ENCODE measurements at regions not wholly inside any gene's neighbourhood (a gene's known extent, or its start where the extent isn't known, plus 50 kb on each side); places are given as distances from the start of the nearest gene placed in this dataset.

- Histone ChIP-seq H3K27me3 (ENCODE audit: control insufficient read depth, insufficient read depth) (no peaks in the 10 kb centered on the region), H3K27ac (ENCODE audit: low read length) (no peak overlapping the region), H3K4me1 (ENCODE audit: control insufficient read depth, insufficient read depth, low read length) (no peaks in the 10 kb centered on the region), H3K9me3 (ENCODE audit: control insufficient read depth, low read length) (no peaks in the 10 kb centered on the region), H3K4me3 (ENCODE audit: low read length) (no peak overlapping the region)
- 69% methylated on average over 2 of the region's 2 CpGs for WGBS
- ATAC-seq (no peak), DNase-seq (no peak)
- intact Hi-C loops (cut with DNase I) = no loop called here
Observed at GRCh38 chr3:22156868-22157267, 405.9 kb upstream of the ZNF385D start.

- ATAC-seq = no peak
- no peak for DNase-seq
Observed at GRCh38 chr3:22157848-22158247, 406.8 kb upstream of the ZNF385D start.

GRCh38 chr3:22159004-22159695, 408.1 kb upstream of the ZNF385D start:
- H3K4me1 ChIP-seq (ENCODE audit: control insufficient read depth, insufficient read depth, low read length) = no peaks in the 10 kb centered on the region
- DNase-seq = no peak
- intact Hi-C loops (cut with DNase I) = no loop called here
- 63% methylated on average over 5 of the region's 5 CpGs for WGBS
- H3K27me3 ChIP-seq (ENCODE audit: control insufficient read depth, insufficient read depth) = no peaks in the 10 kb centered on the region
- no peak overlapping the region for H3K4me3 ChIP-seq (ENCODE audit: low read length)
- no peak overlapping the region for H3K27ac ChIP-seq (ENCODE audit: low read length)
- H3K9me3 ChIP-seq (ENCODE audit: control insufficient read depth, low read length) = no peaks in the 10 kb centered on the region
- no peak for ATAC-seq

More at GRCh38 chr3:22157848-22158247, 406.8 kb upstream of the ZNF385D start:
- H3K9me3 ChIP-seq (ENCODE audit: control insufficient read depth, low read length) = no peaks in the 10 kb centered on the region
- WGBS = 90% methylated on average over 4 of the region's 4 CpGs
- H3K4me1 ChIP-seq (ENCODE audit: control insufficient read depth, insufficient read depth, low read length) = no peaks in the 10 kb centered on the region
- no peak overlapping the region for H3K27ac ChIP-seq (ENCODE audit: low read length)
- H3K4me3 ChIP-seq (ENCODE audit: low read length) = no peak overlapping the region
- no peaks in the 10 kb centered on the region for H3K27me3 ChIP-seq (ENCODE audit: control insufficient read depth, insufficient read depth)
- intact Hi-C loops (cut with DNase I) = no loop called here

GRCh38 chr3:22161315-22161714, 410.3 kb upstream of the ZNF385D start:
- ATAC-seq (no peak), DNase-seq (no peak)
- Histone ChIP-seq H3K9me3 (ENCODE audit: control insufficient read depth, low read length) (no peaks in the 10 kb centered on the region), H3K4me1 (ENCODE audit: control insufficient read depth, insufficient read depth, low read length) (no peaks in the 10 kb centered on the region), H3K27me3 (ENCODE audit: control insufficient read depth, insufficient read depth) (no peaks in the 10 kb centered on the region), H3K27ac (ENCODE audit: low read length) (no peak overlapping the region), H3K4me3 (ENCODE audit: low read length) (no peak overlapping the region)
- intact Hi-C loops (cut with DNase I) = no loop called here

- no peaks in the 10 kb centered on the region for H3K27me3 ChIP-seq (ENCODE audit: control insufficient read depth, insufficient read depth)
- H3K4me3 ChIP-seq (ENCODE audit: low read length) = no peak overlapping the region
- no peak overlapping the region for H3K27ac ChIP-seq (ENCODE audit: low read length)
- ATAC-seq (no peak), DNase-seq (no peak)
- H3K9me3 ChIP-seq (ENCODE audit: control insufficient read depth, low read length) = no peaks in the 10 kb centered on the region
- no peaks in the 10 kb centered on the region for H3K4me1 ChIP-seq (ENCODE audit: control insufficient read depth, insufficient read depth, low read length)
- intact Hi-C loops (cut with DNase I) = no loop called here
- WGBS = 79% methylated on average over 1 of the region's 1 CpG
Observed at GRCh38 chr3:22170370-22170769, 419.4 kb upstream of the ZNF385D start.

- ATAC-seq = no peak
- no peak overlapping the region for H3K27ac ChIP-seq (ENCODE audit: low read length)
- no peak for DNase-seq
- intact Hi-C loops (cut with DNase I) = no loop called here
- H3K4me3 ChIP-seq (ENCODE audit: low read length) = no peak overlapping the region
- 74% methylated on average over 4 of the region's 4 CpGs for WGBS
- no peaks in the 10 kb centered on the region for H3K9me3 ChIP-seq (ENCODE audit: control insufficient read depth, low read length)
- H3K4me1 ChIP-seq (ENCODE audit: control insufficient read depth, insufficient read depth, low read length) = no peaks in the 10 kb centered on the region
- no peaks in the 10 kb centered on the region for H3K27me3 ChIP-seq (ENCODE audit: control insufficient read depth, insufficient read depth)
Observed at GRCh38 chr3:22172964-22173363, 422.0 kb upstream of the ZNF385D start.

GRCh38 chr3:22175947-22176346, 424.9 kb upstream of the ZNF385D start:
- Histone ChIP-seq H3K27ac (ENCODE audit: low read length) (no peak overlapping the region), H3K4me3 (ENCODE audit: low read length) (no peak overlapping the region), H3K9me3 (ENCODE audit: control insufficient read depth, low read length) (no peaks in the 10 kb centered on the region), H3K27me3 (ENCODE audit: control insufficient read depth, insufficient read depth) (no peaks in the 10 kb centered on the region), H3K4me1 (ENCODE audit: control insufficient read depth, insufficient read depth, low read length) (no peaks in the 10 kb centered on the region)
- DNase-seq (no peak), ATAC-seq (no peak)
- intact Hi-C loops (cut with DNase I) = no loop called here
- WGBS = 23% methylated on average over 1 of the region's 1 CpG

- Histone ChIP-seq H3K4me3 (ENCODE audit: low read length) (no peak overlapping the region), H3K27me3 (ENCODE audit: control insufficient read depth, insufficient read depth) (no peaks in the 10 kb centered on the region), H3K27ac (ENCODE audit: low read length) (no peak overlapping the region), H3K4me1 (ENCODE audit: control insufficient read depth, insufficient read depth, low read length) (no peaks in the 10 kb centered on the region), H3K9me3 (ENCODE audit: control insufficient read depth, low read length) (no peaks in the 10 kb centered on the region)
- no peak for DNase-seq
- no peak for ATAC-seq
- WGBS = 75% methylated on average over 3 of the region's 3 CpGs
- intact Hi-C loops (cut with DNase I) = no loop called here
Observed at GRCh38 chr3:22176911-22177310, 425.9 kb upstream of the ZNF385D start.

- Histone ChIP-seq H3K27ac (ENCODE audit: low read length) (no peak overlapping the region), H3K9me3 (ENCODE audit: control insufficient read depth, low read length) (no peaks in the 10 kb centered on the region), H3K27me3 (ENCODE audit: control insufficient read depth, insufficient read depth) (no peaks in the 10 kb centered on the region), H3K4me3 (ENCODE audit: low read length) (no peak overlapping the region), H3K4me1 (ENCODE audit: control insufficient read depth, insufficient read depth, low read length) (no peaks in the 10 kb centered on the region)
- ATAC-seq (no peak), DNase-seq (no peak)
- intact Hi-C loops (cut with DNase I) = no loop called here
Observed at GRCh38 chr3:22189616-22190015, 438.6 kb upstream of the ZNF385D start.

- H3K27ac ChIP-seq (ENCODE audit: low read length) = no peak overlapping the region
- no peak overlapping the region for H3K4me3 ChIP-seq (ENCODE audit: low read length)
- intact Hi-C loops (cut with DNase I) = no loop called here
- ATAC-seq (no peak), DNase-seq (no peak)
- no peaks in the 10 kb centered on the region for H3K4me1 ChIP-seq (ENCODE audit: control insufficient read depth, insufficient read depth, low read length)
- H3K9me3 ChIP-seq (ENCODE audit: control insufficient read depth, low read length) = no peaks in the 10 kb centered on the region
- 24% methylated on average over 1 of the region's 1 CpG for WGBS
- no peaks in the 10 kb centered on the region for H3K27me3 ChIP-seq (ENCODE audit: control insufficient read depth, insufficient read depth)
Observed at GRCh38 chr3:22199095-22199494, 448.1 kb upstream of the ZNF385D start.

GRCh38 chr3:22208844-22209243, 457.8 kb upstream of the ZNF385D start:
- Histone ChIP-seq H3K27ac (ENCODE audit: low read length) (no peak overlapping the region), H3K4me1 (ENCODE audit: control insufficient read depth, insufficient read depth, low read length) (no peaks in the 10 kb centered on the region), H3K4me3 (ENCODE audit: low read length) (no peak overlapping the region), H3K9me3 (ENCODE audit: control insufficient read depth, low read length) (no peaks in the 10 kb centered on the region), H3K27me3 (ENCODE audit: control insufficient read depth, insufficient read depth) (no peaks in the 10 kb centered on the region)
- ATAC-seq (no peak), DNase-seq (no peak)
- WGBS = 61% methylated on average over 1 of the region's 1 CpG
- intact Hi-C loops (cut with DNase I) = no loop called here

- 82% methylated on average over 2 of the region's 2 CpGs for WGBS
- no peak for ATAC-seq
- intact Hi-C loops (cut with DNase I) = no loop called here
- Histone ChIP-seq H3K4me1 (ENCODE audit: control insufficient read depth, insufficient read depth, low read length) (no peaks in the 10 kb centered on the region), H3K9me3 (ENCODE audit: control insufficient read depth, low read length) (no peaks in the 10 kb centered on the region), H3K27ac (ENCODE audit: low read length) (no peak overlapping the region), H3K27me3 (ENCODE audit: control insufficient read depth, insufficient read depth) (no peaks in the 10 kb centered on the region), H3K4me3 (ENCODE audit: low read length) (no peak overlapping the region)
- DNase-seq = no peak
Observed at GRCh38 chr3:22209578-22209977, 458.6 kb upstream of the ZNF385D start.

Measured in right cardiac atrium (tissue), 5 donors.